WERI-Rb-1 (cell line): ENCODE measurements at regions not wholly inside any gene's neighbourhood (a gene's known extent, or its start where the extent isn't known, plus 50 kb on each side); places are given as distances from the start of the nearest gene placed in this dataset.

Experiments used
- DNase-seq: peaks from one replicate; pipeline ENCODE4 v3.0.0-alpha.2; 2020
- H3K27ac ChIP-seq: fragments of 250-450 bp; sonication (Bioruptor Pico); 2 replicates; pipeline ENCODE4 v1.5.1; 2020; ENCODE audit warnings: mild to moderate bottlenecking, moderate library complexity
- H3K27me3 ChIP-seq: fragments of 250-450 bp; sonication (Bioruptor Pico); 2 replicates; pipeline ENCODE4 v1.5.1; 2021; ENCODE audit warnings: mild to moderate bottlenecking, low read depth, moderate library complexity; ENCODE audit not compliant: insufficient read depth, severe bottlenecking
- H3K36me3 ChIP-seq: fragments of 250-450 bp; sonication (Bioruptor Pico); 2 replicates; pipeline ENCODE4 v1.5.1; 2020; ENCODE audit warnings: mild to moderate bottlenecking, moderate library complexity
- H3K4me3 ChIP-seq: 2 replicates; pipeline ENCODE4 v1.5.1; 2011; ENCODE audit warnings: low read depth, mild to moderate bottlenecking, control low read depth, low read length
- H3K9me3 ChIP-seq: fragments of 250-450 bp; sonication (Bioruptor Pico); 2 replicates; pipeline ENCODE4 v1.5.1; 2021; ENCODE audit warnings: mild to moderate bottlenecking, moderate library complexity; ENCODE audit not compliant: severe bottlenecking
- TF ChIP-seq, protein P1 (sequence below): IDR thresholded peaks from 2 replicates; pipeline ENCODE4 v1.5.1; 2011; ENCODE audit warnings: low read depth, mild to moderate bottlenecking, control low read depth, inconsistent platforms, low read length

DNA sequence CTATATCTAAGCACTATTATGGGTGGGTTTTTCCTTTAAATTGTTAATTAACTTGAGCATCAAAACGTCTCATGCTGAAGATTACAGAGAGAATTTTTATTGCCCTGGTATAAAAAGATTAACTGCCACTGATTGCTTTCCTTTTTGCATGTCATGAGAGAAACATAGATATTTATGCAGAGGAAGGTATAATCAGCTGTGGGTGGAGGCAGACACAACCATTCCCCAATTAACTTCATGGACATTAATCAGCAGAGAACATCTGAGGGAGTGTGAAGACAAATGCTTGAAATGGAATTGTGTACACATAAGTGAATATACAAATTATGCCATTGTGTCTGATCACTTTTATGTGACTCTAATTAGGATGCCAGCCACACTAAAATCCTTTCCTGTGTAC lies 115.2 kb upstream of the CPHXL start:
- no peaks in the 10 kb centered on the region for H3K9me3 ChIP-seq
- no peak overlapping the region for H3K27ac ChIP-seq
- no peak overlapping the region for H3K4me3 ChIP-seq
- TF ChIP-seq, protein P1, sequence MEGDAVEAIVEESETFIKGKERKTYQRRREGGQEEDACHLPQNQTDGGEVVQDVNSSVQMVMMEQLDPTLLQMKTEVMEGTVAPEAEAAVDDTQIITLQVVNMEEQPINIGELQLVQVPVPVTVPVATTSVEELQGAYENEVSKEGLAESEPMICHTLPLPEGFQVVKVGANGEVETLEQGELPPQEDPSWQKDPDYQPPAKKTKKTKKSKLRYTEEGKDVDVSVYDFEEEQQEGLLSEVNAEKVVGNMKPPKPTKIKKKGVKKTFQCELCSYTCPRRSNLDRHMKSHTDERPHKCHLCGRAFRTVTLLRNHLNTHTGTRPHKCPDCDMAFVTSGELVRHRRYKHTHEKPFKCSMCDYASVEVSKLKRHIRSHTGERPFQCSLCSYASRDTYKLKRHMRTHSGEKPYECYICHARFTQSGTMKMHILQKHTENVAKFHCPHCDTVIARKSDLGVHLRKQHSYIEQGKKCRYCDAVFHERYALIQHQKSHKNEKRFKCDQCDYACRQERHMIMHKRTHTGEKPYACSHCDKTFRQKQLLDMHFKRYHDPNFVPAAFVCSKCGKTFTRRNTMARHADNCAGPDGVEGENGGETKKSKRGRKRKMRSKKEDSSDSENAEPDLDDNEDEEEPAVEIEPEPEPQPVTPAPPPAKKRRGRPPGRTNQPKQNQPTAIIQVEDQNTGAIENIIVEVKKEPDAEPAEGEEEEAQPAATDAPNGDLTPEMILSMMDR = no peak
- no peak for DNase-seq
- no peaks in the 10 kb centered on the region for H3K36me3 ChIP-seq
- no peaks in the 10 kb centered on the region for H3K27me3 ChIP-seq

DNA sequence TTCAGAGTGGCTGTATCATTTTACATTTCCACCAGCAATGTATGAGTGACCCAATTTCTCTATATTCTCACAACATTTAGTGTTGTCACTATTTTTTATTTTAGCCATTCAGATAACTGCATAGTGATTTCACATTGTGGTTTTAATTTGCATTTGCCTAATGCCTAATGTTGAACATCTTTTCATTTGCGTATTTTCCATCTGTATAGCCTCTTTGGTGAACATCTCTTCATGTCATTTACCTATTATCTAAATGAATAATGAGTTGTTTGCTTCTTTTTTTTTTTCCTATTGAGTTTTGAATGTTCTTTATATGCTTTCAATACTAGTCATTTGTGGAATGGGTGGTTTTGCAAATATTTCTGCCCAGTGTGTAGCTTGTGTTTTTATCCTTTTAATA lies 120.9 kb upstream of the CPHXL start:
- no peaks in the 10 kb centered on the region for H3K9me3 ChIP-seq
- TF ChIP-seq, protein P1 = no peak
- no peak overlapping the region for H3K27ac ChIP-seq
- no peaks in the 10 kb centered on the region for H3K27me3 ChIP-seq
- no peak overlapping the region for H3K4me3 ChIP-seq
- no peaks in the 10 kb centered on the region for H3K36me3 ChIP-seq
- no peak for DNase-seq

DNA sequence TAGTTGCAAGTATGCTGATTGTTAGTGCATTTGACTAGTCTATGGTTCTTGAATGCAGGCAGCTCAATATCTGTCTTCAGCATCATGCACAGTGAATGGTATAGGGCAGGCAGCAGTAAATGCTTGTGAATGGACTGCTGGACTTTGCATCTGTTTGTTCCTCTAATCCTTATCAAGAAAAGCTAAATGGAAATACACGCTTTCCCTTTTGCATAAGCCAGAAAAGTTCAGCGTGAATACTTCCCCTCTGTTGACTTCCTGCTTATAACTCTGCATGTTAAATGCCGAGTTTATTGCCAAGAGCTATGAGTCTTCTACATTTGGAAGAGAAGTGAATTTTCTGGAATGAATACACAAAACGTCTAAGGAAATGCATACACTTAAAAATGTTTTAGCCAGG lies 127.9 kb upstream of the CPHXL start:
- H3K27ac ChIP-seq = no peak overlapping the region
- H3K4me3 ChIP-seq = no peak overlapping the region
- no peaks in the 10 kb centered on the region for H3K9me3 ChIP-seq
- no peaks in the 10 kb centered on the region for H3K36me3 ChIP-seq
- no peak for DNase-seq
- H3K27me3 ChIP-seq = no peaks in the 10 kb centered on the region
- TF ChIP-seq, protein P1 = no peak

DNA sequence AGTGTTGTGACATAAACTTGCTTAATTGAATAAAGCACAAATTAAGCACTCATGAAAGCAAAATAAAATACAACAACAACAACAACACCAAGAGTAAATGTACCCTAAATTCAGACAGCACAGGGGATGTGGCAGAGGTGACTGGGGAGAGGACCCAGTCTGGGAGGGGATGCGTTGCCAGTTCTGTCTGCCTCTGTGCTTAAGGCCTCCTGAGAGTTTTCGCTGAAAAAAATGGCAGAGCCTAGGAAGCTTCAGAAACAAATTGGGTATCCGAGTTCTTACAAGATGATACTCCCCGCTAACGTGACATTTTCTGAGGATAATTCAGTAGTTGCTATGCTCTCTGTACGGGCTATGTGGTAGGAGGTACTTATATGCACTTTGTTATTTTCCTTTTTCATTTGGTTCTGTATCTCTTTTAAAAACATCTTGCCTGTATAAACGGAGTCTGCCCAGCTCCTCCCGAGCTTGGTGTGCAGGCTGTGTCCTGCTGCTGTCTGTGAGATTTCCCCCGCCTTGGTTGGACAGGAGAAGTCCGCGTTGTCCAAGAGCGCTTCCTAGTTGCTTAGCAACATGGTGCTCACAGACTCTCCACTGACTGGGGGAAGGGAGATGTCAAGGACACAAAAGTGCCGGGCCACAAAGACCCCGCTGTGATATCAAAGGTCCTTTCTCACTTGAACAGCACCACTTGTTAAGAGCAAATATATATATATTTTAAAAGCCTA lies 134.2 kb upstream of the CPHXL start:
- peak; percentile 67 for DNase-seq
- Histone ChIP-seq H3K36me3 (no peaks in the 10 kb centered on the region), H3K4me3 (peak overlapping the region; percentile 46), H3K9me3 (no peaks in the 10 kb centered on the region), H3K27me3 (no peaks in the 10 kb centered on the region), H3K27ac (no peak overlapping the region)
- TF ChIP-seq, protein P1 = no peak

DNA sequence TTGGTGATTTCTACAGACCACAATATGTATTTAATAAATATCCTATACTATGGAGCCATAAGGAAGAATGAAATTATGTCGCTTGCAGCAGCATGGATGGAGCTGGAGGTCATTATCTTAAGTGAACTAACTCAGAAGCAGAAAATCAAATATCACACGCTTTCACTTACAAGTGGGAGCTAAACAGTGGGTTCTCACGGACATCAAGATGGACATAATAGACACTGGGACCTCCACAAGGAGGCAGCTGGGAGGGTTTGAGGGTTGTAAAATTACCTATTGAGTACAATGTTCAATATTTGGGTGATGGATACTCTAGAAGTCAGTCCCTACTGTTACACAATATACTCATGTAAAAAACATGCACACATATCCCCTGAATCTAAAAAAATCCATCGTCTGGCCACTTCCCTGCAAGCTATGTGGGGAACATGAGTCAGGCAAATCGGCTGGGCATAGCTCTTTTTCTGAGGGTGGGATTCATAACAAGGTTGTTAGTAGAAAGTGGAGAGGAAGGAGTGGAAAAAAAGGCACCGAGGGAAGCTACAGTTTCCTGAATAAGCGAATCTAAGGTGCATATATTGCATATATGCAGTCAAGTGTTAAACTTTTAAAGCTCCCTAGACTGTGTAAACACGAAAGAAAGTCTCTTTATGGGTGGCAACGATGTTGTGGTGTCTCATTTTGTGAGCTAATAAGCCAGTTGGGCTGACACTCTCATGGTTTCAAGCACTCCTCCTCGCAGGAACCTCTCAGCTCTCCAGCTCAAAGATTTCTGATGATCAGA lies 135.2 kb upstream of the CPHXL start:
- no peak for DNase-seq
- H3K36me3 ChIP-seq = no peaks in the 10 kb centered on the region
- no peaks in the 10 kb centered on the region for H3K27me3 ChIP-seq
- H3K9me3 ChIP-seq = no peaks in the 10 kb centered on the region
- no peak overlapping the region for H3K4me3 ChIP-seq
- H3K27ac ChIP-seq = no peak overlapping the region
- TF ChIP-seq, protein P1 = no peak
